PC-9 (cell line): ENCODE measurements at regions not wholly inside any gene's neighbourhood (a gene's known extent, or its start where the extent isn't known, plus 50 kb on each side); places are given as distances from the start of the nearest gene placed in this dataset.

Experiments
- CTCF ChIP-seq: fragments of 200-600 bp; sonication (generic); conservative IDR thresholded peaks from 2 replicates; pipeline ENCODE4 v1.6.1; 2017; ENCODE audit warnings: mixed run types, antibody characterized with exemption, mild to moderate bottlenecking, moderate library complexity
- EZH2 ChIP-seq: fragments of 200-600 bp; sonication (generic); IDR thresholded peaks from 2 replicates; pipeline ENCODE4 v1.8.0; 2017; ENCODE audit warnings: antibody characterized with exemption, low read depth

GRCh38 chr5:126228934-126229333 lies 194.3 kb upstream of the GRAMD2B start:
- TF ChIP-seq CTCF, result no peak
- TF ChIP-seq EZH2, result no peak
